HCT116 (cell line): ENCODE measurements at regions not wholly inside any gene's neighbourhood (a gene's known extent, or its start where the extent isn't known, plus 50 kb on each side); places are given as distances from the start of the nearest gene placed in this dataset.

ENCODE experiments used
- ATAC-seq: fragments of 200-7000 bp; cut with Tn5 transposase; 2 replicates; pipeline ENCODE4 v1.9.1; 2020; ENCODE audit warnings: mild to moderate bottlenecking, moderate library complexity
- BruUV-seq: library from RNA; stranded (reverse); fragments of 400-500 nt; replicated peaks from 2 replicates; lab custom pipeline; 2021; lab: Mats Ljungman, UMichigan
- CTCF ChIA-PET: fragments of 300-600 bp; sonication (Branson Sonifier 250); formaldehyde crosslinking; loops from one replicate; lab custom pipeline; 2021; ENCODE audit warnings: antibody characterized with exemption; lab: Charles Lee
- POLR2A ChIA-PET: fragments of 300-600, 350-600 bp; sonication (Branson Sonifier 250); formaldehyde crosslinking; loops from one replicate; lab custom pipeline; 2021; ENCODE audit warnings: antibody characterized with exemption; lab: Charles Lee
- RAD21 ChIA-PET, 2 experiments: fragments of 300-600 bp; sonication (Branson Sonifier 250); formaldehyde crosslinking; loops; one replicate each; lab custom pipeline; 2023; ENCODE audit warnings: low total read pairs in 2 of 2; ENCODE audit not compliant: uncharacterized antibody in 2 of 2, unreplicated experiment in 2 of 2, low non-redundant PET in 1 of 2; lab: Charles Lee
- DNase-seq: peaks from one replicate; pipeline ENCODE4 v3.0.0-alpha.2; 2010; ENCODE audit warnings: low read depth, low spot score
- H2AFZ ChIP-seq: fragments of 200-600 bp; shearing (Covaris generic), sonication (generic); 2 replicates; pipeline ENCODE4 v1.6.1; 2017; ENCODE audit warnings: low read depth, mixed run types, mixed read lengths, antibody characterized with exemption, low read length; ENCODE audit not compliant: poor library complexity, severe bottlenecking
- H3K27ac ChIP-seq: 2 replicates; pipeline ENCODE4 v1.5.1; 2012; ENCODE audit warnings: low read depth, low read length
- H3K27me3 ChIP-seq: fragments of 200-600 bp; sonication (generic); 2 replicates; pipeline ENCODE4 v1.6.1; 2016; ENCODE audit warnings: mixed run types, low read length, mixed read lengths; ENCODE audit not compliant: insufficient read depth
- H3K36me3 ChIP-seq, 2 experiments: fragments of 200-500 bp in 1 of 2; fragments of 200-600 bp in 1 of 2; sonication (Bioruptor generic) in 1 of 2; sonication (generic) in 1 of 2; 2 replicates each; pipeline versions ENCODE4 v1.5.1 to v1.6.1; 2014 to 2016; ENCODE audit warnings: low read length in 2 of 2, inconsistent platforms in 1 of 2, mixed read lengths in 1 of 2, mixed run types in 1 of 2; ENCODE audit not compliant: insufficient read depth in 2 of 2, control insufficient read depth in 1 of 2
- H3K4me1 ChIP-seq, 2 experiments: fragments of 200-600 bp in 1 of 2; sonication (generic) in 1 of 2; 2 replicates each; pipeline versions ENCODE4 v1.5.1 to v1.6.1; 2012 to 2017; ENCODE audit warnings: low read length in 2 of 2, inconsistent platforms in 1 of 2, mild to moderate bottlenecking in 1 of 2, mixed read lengths in 1 of 2, mixed run types in 1 of 2, moderate library complexity in 1 of 2; ENCODE audit not compliant: insufficient read depth in 2 of 2, control insufficient read depth in 1 of 2
- H3K4me2 ChIP-seq: fragments of 200-600 bp; sonication (generic); 2 replicates; pipeline ENCODE4 v1.6.1; 2017; ENCODE audit warnings: mixed run types, low read length, mixed read lengths
- H3K4me3 ChIP-seq, 2 experiments: fragments of 200-600 bp in 1 of 2; sonication (generic) in 1 of 2; replicated peaks in 1 of 2; 2 replicates each; pipeline ENCODE4 v1.5.1; 2011 to 2016; ENCODE audit warnings: low read length in 2 of 2, control low read depth in 1 of 2, low read depth in 1 of 2, mild to moderate bottlenecking in 1 of 2, mixed read lengths in 1 of 2, mixed run types in 1 of 2
- H3K79me2 ChIP-seq: fragments of 200-600 bp; sonication (generic); 2 replicates; pipeline ENCODE4 v1.6.1; 2017; ENCODE audit warnings: mild to moderate bottlenecking, mixed run types, low read length, moderate library complexity, mixed read lengths; ENCODE audit not compliant: insufficient read depth
- H3K9ac ChIP-seq: fragments of 200-600 bp; sonication (generic); 2 replicates; pipeline ENCODE4 v1.6.1; 2016; ENCODE audit warnings: low read length, mixed read lengths
- H3K9me2 ChIP-seq: fragments of 200-600 bp; sonication (generic), shearing (Covaris generic); 2 replicates; pipeline ENCODE4 v1.6.1; 2017; ENCODE audit warnings: mixed run types, mild to moderate bottlenecking, moderate library complexity; ENCODE audit not compliant: insufficient read depth
- H3K9me3 ChIP-seq, 2 experiments: fragments of 200-500 bp in 1 of 2; fragments of 200-600 bp in 1 of 2; sonication (Bioruptor generic) in 1 of 2; sonication (generic) in 1 of 2; 2 replicates each; pipeline ENCODE4 v1.6.1; 2014 to 2017; ENCODE audit warnings: low read length in 2 of 2, mixed read lengths in 2 of 2, inconsistent platforms in 1 of 2, low read depth in 1 of 2, mild to moderate bottlenecking in 1 of 2, mixed run types in 1 of 2, moderate library complexity in 1 of 2; ENCODE audit not compliant: control insufficient read depth in 1 of 2, insufficient read depth in 1 of 2
- H4K20me1 ChIP-seq: fragments of 200-600 bp; sonication (generic), shearing (Covaris generic); 2 replicates; pipeline ENCODE4 v1.6.1; 2017; ENCODE audit warnings: mixed run types, mild to moderate bottlenecking, moderate library complexity; ENCODE audit not compliant: insufficient read depth
- CTCF ChIP-seq, 3 experiments: fragments of 200-600 bp in 1 of 3; sonication (generic) in 1 of 3; IDR thresholded peaks in 2 of 3; conservative IDR thresholded peaks in 1 of 3; 2 replicates each; pipeline ENCODE4 v1.5.1; 2012 to 2017; ENCODE audit warnings: low read depth in 2 of 3, low read length in 2 of 3, antibody characterized with exemption in 1 of 3, borderline replicate concordance in 1 of 3, control low read depth in 1 of 3, mild to moderate bottlenecking in 1 of 3, mixed read lengths in 1 of 3, mixed run types in 1 of 3, moderate library complexity in 1 of 3; ENCODE audit not compliant: insufficient read depth in 1 of 3
- EZH2 ChIP-seq: fragments of 200-600 bp; sonication (generic); IDR thresholded peaks from 2 replicates; pipeline ENCODE4 v1.6.1; 2017; ENCODE audit warnings: antibody characterized with exemption, mixed run types
- FOSL1 ChIP-seq: IDR thresholded peaks from 2 replicates; pipeline ENCODE4 v1.6.1; 2012; ENCODE audit warnings: low read depth
- JUND ChIP-seq: IDR thresholded peaks from 2 replicates; pipeline ENCODE4 v1.6.1; 2012
- POLR2A ChIP-seq: IDR thresholded peaks from 2 replicates; pipeline ENCODE4 v1.7.0; 2011; ENCODE audit warnings: borderline replicate concordance; ENCODE audit not compliant: insufficient read depth, insufficient read length; ENCODE audit errors: extremely low read depth
- POLR2AphosphoS5 ChIP-seq: IDR thresholded peaks from 2 replicates; pipeline ENCODE4 v1.6.1; 2011; ENCODE audit warnings: mild to moderate bottlenecking, low read depth, low read length, moderate library complexity
- RAD21 ChIP-seq: IDR thresholded peaks from 2 replicates; pipeline ENCODE4 v1.6.1; 2012; ENCODE audit warnings: low read depth, mild to moderate bottlenecking
- REST ChIP-seq: IDR thresholded peaks from 2 replicates; pipeline ENCODE4 v1.6.1; 2012; ENCODE audit warnings: low read depth
- SIN3A ChIP-seq: IDR thresholded peaks from 2 replicates; pipeline ENCODE4 v1.6.1; 2012; ENCODE audit warnings: low read depth
- SP1 ChIP-seq: IDR thresholded peaks from 2 replicates; pipeline ENCODE4 v1.6.1; 2012; ENCODE audit warnings: low read depth
- SRF ChIP-seq: IDR thresholded peaks from 2 replicates; pipeline ENCODE4 v1.6.1; 2012; ENCODE audit warnings: low read depth
- TCF7L2 ChIP-seq: IDR thresholded peaks from 2 replicates; pipeline ENCODE4 v1.7.0; 2011; ENCODE audit warnings: borderline replicate concordance, inconsistent platforms; ENCODE audit not compliant: insufficient read depth, insufficient read length; ENCODE audit errors: extremely low read depth
- YY1 ChIP-seq: IDR thresholded peaks from 2 replicates; pipeline ENCODE4 v1.6.1; 2011; ENCODE audit warnings: low read length, low read depth, moderate library complexity, mild to moderate bottlenecking; ENCODE audit not compliant: insufficient replicate concordance; ENCODE audit errors: extremely low read depth
- ZFX ChIP-seq: fragments of 450-650 bp; IDR thresholded peaks from 2 replicates; pipeline ENCODE4 v1.6.1; 2017
- ZNF274 ChIP-seq: fragments of 200-500 bp; sonication (Bioruptor generic); IDR thresholded peaks from 2 replicates; pipeline ENCODE4 v1.6.1; 2014; ENCODE audit warnings: mild to moderate bottlenecking, low read depth, low read length, inconsistent platforms
- intact Hi-C: fragments of 100-400 bp; cut with micrococcal nuclease; formaldehyde crosslinking; loops from 2 replicates; pipeline ENCODE4 v1.10.0; 2022
- TF ChIP-seq, protein P1 (sequence below): IDR thresholded peaks from 2 replicates; pipeline ENCODE4 v1.6.1; 2012
- TF ChIP-seq, protein P2 (sequence below): IDR thresholded peaks from 2 replicates; pipeline ENCODE4 v1.6.1; 2012
- TF ChIP-seq, protein P3 (sequence below): IDR thresholded peaks from 2 replicates; pipeline ENCODE4 v1.6.1; 2011; ENCODE audit warnings: mild to moderate bottlenecking, low read length, moderate library complexity; ENCODE audit not compliant: insufficient replicate concordance; ENCODE audit errors: extremely low read depth

- Histone ChIP-seq H3K36me3 (no peaks in the 10 kb centered on the region), H3K27me3 (no peaks in the 10 kb centered on the region), H3K4me2 (no peak overlapping the region), H3K9me3 (no peaks in the 10 kb centered on the region), H3K79me2 (no peaks in the 10 kb centered on the region), H3K4me1 (no peaks in the 10 kb centered on the region), H3K27ac (no peak overlapping the region), H4K20me1 (no peaks in the 10 kb centered on the region), H3K9me2 (no peaks in the 10 kb centered on the region), H3K4me3 (no peak overlapping the region), H2AFZ (no peak overlapping the region), H3K9ac (no peak overlapping the region)
- BruUV-seq: no TSS peak
- intact Hi-C loops: no loop called here
- no peak for ATAC-seq
- TF ChIP-seq FOSL1 (no peak), SRF (no peak), YY1 (no peak), SIN3A (no peak), POLR2A (no peak), REST (no peak), ZFX (no peak), SP1 (no peak), RAD21 (no peak), ZNF274 (no peak), POLR2AphosphoS5 (no peak), JUND (no peak), EZH2 (no peak), CTCF (IDR thresholded peaks at IDR 0.05 in 2 of 3, conservative IDR thresholded peaks at IDR 0.05 in 1 of 3; ENCODE audit: borderline replicate concordance in 1 of 3, insufficient read depth in 1 of 3, low read depth in 2 of 3, low read length in 2 of 3) (no peak), TCF7L2 (no peak)
- TF ChIP-seq, protein P1, sequence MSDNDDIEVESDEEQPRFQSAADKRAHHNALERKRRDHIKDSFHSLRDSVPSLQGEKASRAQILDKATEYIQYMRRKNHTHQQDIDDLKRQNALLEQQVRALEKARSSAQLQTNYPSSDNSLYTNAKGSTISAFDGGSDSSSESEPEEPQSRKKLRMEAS: no peak
- TF ChIP-seq, protein P2, sequence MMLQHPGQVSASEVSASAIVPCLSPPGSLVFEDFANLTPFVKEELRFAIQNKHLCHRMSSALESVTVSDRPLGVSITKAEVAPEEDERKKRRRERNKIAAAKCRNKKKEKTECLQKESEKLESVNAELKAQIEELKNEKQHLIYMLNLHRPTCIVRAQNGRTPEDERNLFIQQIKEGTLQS: no peak
- TF ChIP-seq, protein P3, sequence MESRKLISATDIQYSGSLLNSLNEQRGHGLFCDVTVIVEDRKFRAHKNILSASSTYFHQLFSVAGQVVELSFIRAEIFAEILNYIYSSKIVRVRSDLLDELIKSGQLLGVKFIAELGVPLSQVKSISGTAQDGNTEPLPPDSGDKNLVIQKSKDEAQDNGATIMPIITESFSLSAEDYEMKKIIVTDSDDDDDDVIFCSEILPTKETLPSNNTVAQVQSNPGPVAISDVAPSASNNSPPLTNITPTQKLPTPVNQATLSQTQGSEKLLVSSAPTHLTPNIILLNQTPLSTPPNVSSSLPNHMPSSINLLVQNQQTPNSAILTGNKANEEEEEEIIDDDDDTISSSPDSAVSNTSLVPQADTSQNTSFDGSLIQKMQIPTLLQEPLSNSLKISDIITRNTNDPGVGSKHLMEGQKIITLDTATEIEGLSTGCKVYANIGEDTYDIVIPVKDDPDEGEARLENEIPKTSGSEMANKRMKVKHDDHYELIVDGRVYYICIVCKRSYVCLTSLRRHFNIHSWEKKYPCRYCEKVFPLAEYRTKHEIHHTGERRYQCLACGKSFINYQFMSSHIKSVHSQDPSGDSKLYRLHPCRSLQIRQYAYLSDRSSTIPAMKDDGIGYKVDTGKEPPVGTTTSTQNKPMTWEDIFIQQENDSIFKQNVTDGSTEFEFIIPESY: no peak
- CTCF ChIA-PET: no interaction called here
- RAD21 ChIA-PET: no interaction called here
- no peak for DNase-seq
- POLR2A ChIA-PET: no interaction called here
Observed at GRCh38 chr11:110031171-110031570, 62.0 kb upstream of the ZC3H12C start.
